Sigmoid colon (tissue), 6 donors: ENCODE measurements at regions not wholly inside any gene's neighbourhood (a gene's known extent, or its start where the extent isn't known, plus 50 kb on each side); places are given as distances from the start of the nearest gene placed in this dataset.

Experiments used
- DNase-seq: peaks from one replicate; pipeline ENCODE4 v3.0.0-alpha.2; 2019
- H3K27ac ChIP-seq, 4 donors: fragments of 200-600 bp; sonication (generic); one replicate each; pipeline ENCODE4 v1.5.1; 2016 to 2019; ENCODE audit warnings: mild to moderate bottlenecking in 1 of 4
- H3K27me3 ChIP-seq, 3 donors: fragments of 200-600 bp; sonication (generic); one replicate each; pipeline ENCODE4 v1.5.1; 2019; ENCODE audit warnings: mild to moderate bottlenecking in 1 of 3
- H3K36me3 ChIP-seq, 4 donors: fragments of 200-600 bp; sonication (generic); one replicate each; pipeline ENCODE4 v1.5.1; 2016 to 2019
- H3K4me1 ChIP-seq, 4 donors: fragments of 200-600 bp; sonication (generic); one replicate each; pipeline ENCODE4 v1.5.1; 2017 to 2019
- H3K4me3 ChIP-seq, 4 donors: fragments of 200-600 bp; sonication (generic); one replicate each; pipeline ENCODE4 v1.5.1; 2017 to 2019; ENCODE audit warnings: mild to moderate bottlenecking in 2 of 4, moderate library complexity in 1 of 4
- H3K9me3 ChIP-seq, 4 donors: fragments of 200-600 bp in 3 of 4; sonication (generic) in 3 of 4; one replicate each; pipeline versions ENCODE4 v1.5.1 to v1.6.1; 2013 to 2019
- EP300 ChIP-seq, 4 donors: sonication (generic); formaldehyde crosslinking; IDR thresholded peaks; one replicate each; pipeline ENCODE4 v1.6.1; 2017; ENCODE audit warnings: antibody characterized with exemption in 4 of 4
- POLR2A ChIP-seq, 2 donors: fragments of 450-650 bp; IDR thresholded peaks; one replicate each; pipeline ENCODE4 v1.6.1; 2016; ENCODE audit warnings: antibody characterized with exemption in 2 of 2, mild to moderate bottlenecking in 2 of 2, moderate library complexity in 2 of 2
- POLR2AphosphoS5 ChIP-seq, 4 donors: sonication (generic); formaldehyde crosslinking; IDR thresholded peaks; one replicate each; pipeline ENCODE4 v1.6.1; 2017; ENCODE audit warnings: antibody characterized with exemption in 4 of 4
- WGBS, 2 donors: extraction: QIAGEN DNeasy Blood & Tissue Kit; methylation state at CpG; one replicate each; pipeline ENCODE4 v1.1.7; 2013; 5-methylcytosine and 5-hydroxymethylcytosine counted together
- intact Hi-C: fragments of 100-400 bp; cut with DNase I; formaldehyde crosslinking; loops from one replicate; pipeline ENCODE4 v1.15.1; 2023
- TF ChIP-seq, protein P1 (sequence below), 4 experiments: fragments of 450-650 bp in 3 of 4; fragments of 200-600 bp in 1 of 4; IDR thresholded peaks; one replicate each; pipeline ENCODE4 v1.5.1; 2016 to 2019; ENCODE audit warnings: antibody characterized with exemption in 4 of 4, mild to moderate bottlenecking in 3 of 4, moderate library complexity in 2 of 4
- donor health status: healthy with polysubstance abuse.
- donor health status: healthy.

DNA sequence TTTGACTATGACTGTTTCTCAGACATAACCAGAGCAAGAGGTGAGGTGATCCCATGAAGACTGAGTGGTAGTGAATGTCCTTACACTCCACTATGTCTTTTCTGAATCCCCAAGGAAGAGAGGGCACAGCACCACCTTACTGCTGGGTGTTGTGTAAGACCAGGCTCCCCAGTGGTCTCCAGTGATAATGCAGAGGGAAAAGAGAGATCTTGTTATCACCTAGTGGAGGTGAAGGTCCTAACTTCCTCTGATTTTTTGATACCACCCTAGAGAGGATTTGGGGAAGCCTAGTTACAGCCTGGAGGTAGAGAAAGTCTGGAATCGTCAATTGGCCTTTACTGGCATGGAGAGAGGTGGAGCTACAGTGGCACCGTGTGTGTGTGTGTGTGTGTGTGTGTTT lies 288.0 kb upstream of the BCHE start:
- H3K27me3 ChIP-seq, result no peaks in the 10 kb centered on the region
- intact Hi-C loops, result no loop called here
- H3K36me3 ChIP-seq, result no peaks in the 10 kb centered on the region
- TF ChIP-seq EP300 (IDR thresholded peaks at IDR 0.05), result no peak
- no peak for TF ChIP-seq POLR2A (IDR thresholded peaks at IDR 0.05)
- TF ChIP-seq, protein P1, sequence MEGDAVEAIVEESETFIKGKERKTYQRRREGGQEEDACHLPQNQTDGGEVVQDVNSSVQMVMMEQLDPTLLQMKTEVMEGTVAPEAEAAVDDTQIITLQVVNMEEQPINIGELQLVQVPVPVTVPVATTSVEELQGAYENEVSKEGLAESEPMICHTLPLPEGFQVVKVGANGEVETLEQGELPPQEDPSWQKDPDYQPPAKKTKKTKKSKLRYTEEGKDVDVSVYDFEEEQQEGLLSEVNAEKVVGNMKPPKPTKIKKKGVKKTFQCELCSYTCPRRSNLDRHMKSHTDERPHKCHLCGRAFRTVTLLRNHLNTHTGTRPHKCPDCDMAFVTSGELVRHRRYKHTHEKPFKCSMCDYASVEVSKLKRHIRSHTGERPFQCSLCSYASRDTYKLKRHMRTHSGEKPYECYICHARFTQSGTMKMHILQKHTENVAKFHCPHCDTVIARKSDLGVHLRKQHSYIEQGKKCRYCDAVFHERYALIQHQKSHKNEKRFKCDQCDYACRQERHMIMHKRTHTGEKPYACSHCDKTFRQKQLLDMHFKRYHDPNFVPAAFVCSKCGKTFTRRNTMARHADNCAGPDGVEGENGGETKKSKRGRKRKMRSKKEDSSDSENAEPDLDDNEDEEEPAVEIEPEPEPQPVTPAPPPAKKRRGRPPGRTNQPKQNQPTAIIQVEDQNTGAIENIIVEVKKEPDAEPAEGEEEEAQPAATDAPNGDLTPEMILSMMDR (IDR thresholded peaks at IDR 0.05), result no peak
- no peak for TF ChIP-seq POLR2AphosphoS5 (IDR thresholded peaks at IDR 0.05)
- H3K9me3 ChIP-seq, result no peaks in the 10 kb centered on the region
- H3K4me3 ChIP-seq, result no peak overlapping the region
- H3K4me1 ChIP-seq, result no peaks in the 10 kb centered on the region
- no peak for DNase-seq
- WGBS, 2 donors, result 52 to 71% methylated on average over 2 of the region's 2 CpGs
- no peak overlapping the region for H3K27ac ChIP-seq

DNA sequence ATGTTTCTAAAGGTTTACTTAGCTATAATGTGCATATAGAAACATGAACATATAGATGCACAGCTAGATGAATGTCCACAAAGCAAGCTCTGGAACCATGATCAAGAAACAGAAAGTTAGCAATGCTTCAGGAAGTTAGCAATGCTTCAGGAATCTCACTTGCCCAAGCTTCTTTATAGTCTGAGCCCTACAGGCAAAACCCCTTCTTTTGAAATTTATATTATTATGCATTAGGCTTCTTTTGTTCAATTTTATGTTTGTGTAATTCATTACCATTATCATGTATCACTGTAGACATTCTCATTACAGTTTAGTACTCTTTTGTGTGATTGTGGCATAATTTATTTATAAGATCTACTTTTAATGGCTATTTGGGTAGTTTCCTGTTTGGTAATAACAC lies 286.4 kb upstream of the BCHE start:
- TF ChIP-seq POLR2AphosphoS5 (IDR thresholded peaks at IDR 0.05) (no peak), POLR2A (IDR thresholded peaks at IDR 0.05) (no peak), EP300 (IDR thresholded peaks at IDR 0.05) (no peak)
- TF ChIP-seq, protein P1 (IDR thresholded peaks at IDR 0.05), result no peak
- no peaks in the 10 kb centered on the region for H3K27me3 ChIP-seq
- H3K9me3 ChIP-seq, result no peaks in the 10 kb centered on the region
- H3K36me3 ChIP-seq, result no peaks in the 10 kb centered on the region
- H3K4me3 ChIP-seq, result no peak overlapping the region
- DNase-seq, result no peak
- H3K27ac ChIP-seq, result no peak overlapping the region
- intact Hi-C loops, result no loop called here
- no peaks in the 10 kb centered on the region for H3K4me1 ChIP-seq

DNA sequence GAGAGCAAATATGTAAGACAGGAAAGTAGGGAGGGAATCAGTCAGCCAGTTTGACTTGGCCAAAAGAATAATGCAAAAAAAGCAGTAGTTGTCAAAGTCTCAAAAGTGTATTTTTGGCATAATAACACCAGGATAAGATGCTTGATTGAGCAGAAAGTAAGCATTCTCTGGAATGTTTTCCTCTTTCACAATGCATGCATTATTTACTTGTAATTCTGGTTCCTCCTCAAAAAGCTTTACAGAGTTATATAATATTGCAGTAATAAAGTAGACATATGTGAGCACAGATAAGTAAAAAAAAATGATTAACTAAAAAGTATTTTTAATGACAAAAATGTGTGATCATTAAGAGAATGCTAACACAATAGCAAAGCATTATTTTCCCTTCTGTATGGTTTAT lies 285.9 kb upstream of the BCHE start:
- no peaks in the 10 kb centered on the region for H3K36me3 ChIP-seq
- TF ChIP-seq, protein P1 (IDR thresholded peaks at IDR 0.05), result no peak
- no peak for TF ChIP-seq EP300 (IDR thresholded peaks at IDR 0.05)
- TF ChIP-seq POLR2A (IDR thresholded peaks at IDR 0.05), result no peak
- TF ChIP-seq POLR2AphosphoS5 (IDR thresholded peaks at IDR 0.05), result no peak
- no peak overlapping the region for H3K4me3 ChIP-seq
- intact Hi-C loops, result no loop called here
- no peak for DNase-seq
- no peaks in the 10 kb centered on the region for H3K9me3 ChIP-seq
- no peak overlapping the region for H3K27ac ChIP-seq
- H3K27me3 ChIP-seq, result no peaks in the 10 kb centered on the region
- no peaks in the 10 kb centered on the region for H3K4me1 ChIP-seq

DNA sequence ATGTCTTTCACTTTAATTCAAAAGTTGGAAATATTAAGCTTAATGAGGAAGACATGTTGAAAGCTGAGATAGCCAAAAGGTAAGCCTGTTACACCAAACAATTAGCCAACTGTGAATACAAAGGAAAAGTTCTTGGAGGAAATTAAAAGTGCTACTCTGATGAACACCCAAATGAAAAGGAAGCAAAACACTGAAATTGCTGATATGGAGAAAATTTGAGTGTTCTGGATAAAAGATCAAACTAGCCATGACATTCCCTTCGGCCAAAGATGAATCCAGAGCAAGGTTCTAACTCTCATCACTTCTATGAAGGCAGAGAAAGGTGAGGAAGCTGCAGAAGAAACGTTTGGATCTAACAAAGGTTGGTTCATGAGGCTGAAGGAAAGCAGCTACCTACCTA lies 280.8 kb upstream of the BCHE start:
- WGBS, 2 donors, result 9 to 50% methylated on average over 2 of the region's 2 CpGs
- H3K36me3 ChIP-seq, result no peaks in the 10 kb centered on the region
- H3K27ac ChIP-seq, result no peak overlapping the region
- intact Hi-C loops, result no loop called here
- TF ChIP-seq EP300 (IDR thresholded peaks at IDR 0.05) (no peak), POLR2AphosphoS5 (IDR thresholded peaks at IDR 0.05) (no peak), POLR2A (IDR thresholded peaks at IDR 0.05) (no peak)
- TF ChIP-seq, protein P1 (IDR thresholded peaks at IDR 0.05), result no peak
- no peak for DNase-seq
- H3K4me1 ChIP-seq, result no peaks in the 10 kb centered on the region
- no peaks in the 10 kb centered on the region for H3K27me3 ChIP-seq
- H3K9me3 ChIP-seq, result no peaks in the 10 kb centered on the region
- H3K4me3 ChIP-seq, result no peak overlapping the region

DNA sequence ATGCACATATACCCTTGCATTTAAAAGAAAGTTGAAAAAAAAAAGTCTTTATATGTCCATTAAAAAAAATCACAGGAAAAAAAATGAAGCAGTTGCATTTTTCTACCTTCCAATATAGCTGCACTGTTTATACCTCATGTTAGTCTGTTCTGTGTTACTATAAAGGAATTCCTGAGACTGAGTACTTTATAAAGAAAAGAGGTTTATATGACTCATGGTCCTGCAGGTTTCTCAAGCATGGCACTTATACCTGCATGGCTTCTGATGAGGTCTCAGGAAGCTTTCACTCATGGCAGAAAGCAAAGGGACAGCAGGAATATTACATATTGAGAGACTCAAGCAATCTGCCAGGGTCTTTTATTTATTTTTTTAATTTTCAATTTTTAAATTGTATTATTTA lies 277.2 kb upstream of the BCHE start:
- TF ChIP-seq POLR2AphosphoS5 (IDR thresholded peaks at IDR 0.05), result no peak
- TF ChIP-seq POLR2A (IDR thresholded peaks at IDR 0.05), result no peak
- TF ChIP-seq, protein P1 (IDR thresholded peaks at IDR 0.05), result no peak
- TF ChIP-seq EP300 (IDR thresholded peaks at IDR 0.05), result no peak
- Histone ChIP-seq H3K4me3 (no peak overlapping the region), H3K9me3 (no peaks in the 10 kb centered on the region), H3K36me3 (no peaks in the 10 kb centered on the region), H3K4me1 (peaks cover 0 to 11% (median 0%) of the 10 kb centered on the region in 4 donors), H3K27me3 (no peaks in the 10 kb centered on the region), H3K27ac (no peak overlapping the region)
- DNase-seq, result no peak
- intact Hi-C loops, result no loop called here
